HG03439 (cell line): ENCODE measurements at regions not wholly inside any gene's neighbourhood (a gene's known extent, or its start where the extent isn't known, plus 50 kb on each side); places are given as distances from the start of the nearest gene placed in this dataset.
"Not testable (repeated sequence)": the region's sequence is repeated elsewhere in the genome, so short reads cannot be mapped to it uniquely, and the experiment has no call there.

ENCODE experiments used
- ATAC-seq: cut with Tn5 transposase; IDR thresholded peaks from one replicate; pipeline ENCODE4 v1.9.1; 2021; ENCODE audit warnings: mild to moderate bottlenecking, moderate library complexity; ENCODE audit not compliant: unreplicated experiment

DNA sequence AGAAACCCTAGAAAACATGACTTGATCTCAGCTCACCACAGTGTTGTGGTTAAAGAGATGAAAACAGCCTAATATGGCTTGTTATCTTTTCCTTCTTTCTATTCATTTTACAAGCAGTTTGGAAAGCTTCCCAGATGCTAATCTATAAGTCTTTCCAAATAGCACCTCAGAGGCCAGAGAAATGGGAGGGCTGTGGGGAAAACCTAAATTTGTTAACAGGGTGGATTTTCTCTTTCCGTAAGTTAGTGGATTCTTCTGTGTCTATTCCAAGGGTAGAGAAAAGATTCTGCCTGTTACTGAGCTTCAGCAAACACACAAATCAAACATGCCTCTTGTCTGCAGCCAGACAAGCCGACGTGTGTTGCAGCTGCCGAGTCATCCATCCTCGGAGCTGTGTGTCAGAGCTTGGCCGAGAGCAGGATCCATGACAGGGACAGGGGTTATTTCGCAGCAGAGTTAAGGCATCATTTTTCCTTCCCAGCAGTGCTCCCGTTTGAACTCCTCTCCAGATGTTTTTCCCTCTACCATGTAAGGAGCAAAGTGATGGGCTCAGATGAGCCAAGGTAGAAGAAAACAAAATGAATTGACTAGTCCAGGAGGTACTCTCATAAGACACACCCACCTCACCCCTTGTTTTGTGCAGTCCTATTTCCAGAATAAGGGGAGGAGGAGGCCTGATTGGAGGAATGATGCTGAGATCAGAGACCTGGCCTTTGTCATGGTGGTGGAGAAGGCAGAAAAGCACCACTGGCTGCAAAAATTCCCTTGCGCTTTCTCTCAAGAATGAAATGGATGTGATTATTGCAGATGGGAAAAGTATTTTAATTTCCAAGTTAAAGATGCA, 560.0 kb downstream of the C6orf118 start:
- ATAC-seq: no peak

GRCh38 chr6:164744301-164744700, 565.1 kb downstream of the C6orf118 start:
- ATAC-seq: no peak

- ATAC-seq: no peak
These were observed 567.4 kb downstream of the C6orf118 start for GRCh38 chr6:164741938-164742451.

GRCh38 chr6:164736090-164736489, 573.3 kb downstream of the C6orf118 start:
- not testable (repeated sequence) for ATAC-seq

DNA sequence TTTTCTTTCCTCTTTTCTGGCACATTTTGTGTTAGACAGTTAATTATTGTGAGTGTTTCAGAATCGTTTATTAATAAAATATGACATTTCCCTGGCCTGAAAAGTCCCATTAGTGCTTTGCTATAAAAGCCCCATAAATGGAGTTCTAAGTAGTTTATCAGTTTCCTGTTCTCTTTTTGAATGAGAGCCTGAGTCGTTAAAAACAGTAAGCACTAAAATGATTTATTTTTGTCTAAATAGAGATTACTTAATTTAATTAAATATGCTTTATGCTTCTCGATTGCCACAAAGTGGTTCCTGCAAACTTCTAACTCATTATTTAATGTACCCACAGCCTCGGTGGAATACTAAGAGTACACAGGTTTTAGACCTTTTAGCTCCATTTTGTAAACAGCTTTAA, 577.9 kb downstream of the C6orf118 start:
- ATAC-seq: no peak

DNA sequence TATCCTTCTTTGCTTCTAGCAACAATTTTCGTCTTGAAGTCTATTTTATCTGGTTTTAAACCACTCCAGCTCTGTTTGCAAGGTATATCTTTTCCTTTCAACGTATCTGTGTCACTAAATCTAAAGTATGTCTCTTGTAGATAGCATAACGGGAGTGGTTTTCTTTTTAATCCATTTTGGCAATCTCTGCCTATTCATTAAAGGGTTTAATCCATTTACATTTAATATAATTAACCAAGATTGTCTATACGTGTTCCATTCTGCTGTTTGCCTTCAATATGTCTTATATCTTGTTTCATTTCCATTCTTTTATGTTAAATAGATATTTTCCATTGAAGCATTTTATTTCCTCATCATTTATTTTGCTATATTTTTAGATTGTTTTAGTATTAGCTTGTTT, 587.9 kb downstream of the C6orf118 start:
- ATAC-seq: no peak

GRCh38 chr6:164700497-164700896, 608.9 kb downstream of the C6orf118 start:
- no peak for ATAC-seq

DNA sequence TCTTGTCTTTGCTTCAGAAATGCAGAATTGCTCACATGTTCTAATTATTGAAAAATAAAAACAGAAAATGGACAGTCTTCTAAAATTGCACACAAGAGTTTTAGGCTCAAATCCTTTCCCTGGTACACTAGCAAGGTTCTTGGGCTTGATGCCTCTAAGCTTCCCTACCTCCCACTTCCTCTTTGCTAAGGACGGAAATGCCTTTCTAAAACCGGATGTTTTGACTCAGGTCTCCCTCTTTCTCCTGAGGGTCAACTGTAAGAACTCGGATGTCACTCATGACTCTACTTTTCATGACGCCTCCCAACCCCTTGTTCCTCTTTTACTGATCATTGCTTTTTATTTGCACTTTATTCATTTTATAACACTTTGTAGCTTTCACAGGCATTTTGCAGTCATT, 613.5 kb downstream of the C6orf118 start:
- ATAC-seq: no peak

- no peak for ATAC-seq
These were observed 615.0 kb downstream of the C6orf118 start for GRCh38 chr6:164694386-164694785.

GRCh38 chr6:164693944-164694343, 615.5 kb downstream of the C6orf118 start:
- ATAC-seq: no peak

GRCh38 chr6:164692772-164693510, 616.5 kb downstream of the C6orf118 start:
- no peak for ATAC-seq

- no peak for ATAC-seq
These were observed 618.5 kb downstream of the C6orf118 start for GRCh38 chr6:164690702-164691500.

DNA sequence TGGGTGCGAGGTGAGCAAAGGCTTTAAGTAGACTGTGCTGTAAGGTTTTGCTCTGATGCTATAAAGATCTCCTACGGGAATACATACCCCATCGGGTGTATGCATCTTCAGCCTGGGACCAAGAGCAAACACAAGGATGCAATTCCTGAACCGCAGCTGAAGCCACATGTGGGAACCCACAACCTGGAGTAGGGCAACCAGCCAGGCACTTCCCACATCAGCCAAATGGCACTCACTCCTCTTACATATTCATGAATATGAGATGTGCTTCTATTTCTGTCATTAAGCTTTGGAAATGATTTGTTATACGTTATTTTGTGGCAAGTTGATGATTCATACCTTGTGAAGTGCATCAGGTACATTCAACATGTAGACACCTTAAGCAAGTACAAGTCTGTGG, 619.2 kb downstream of the C6orf118 start:
- ATAC-seq: no peak

DNA sequence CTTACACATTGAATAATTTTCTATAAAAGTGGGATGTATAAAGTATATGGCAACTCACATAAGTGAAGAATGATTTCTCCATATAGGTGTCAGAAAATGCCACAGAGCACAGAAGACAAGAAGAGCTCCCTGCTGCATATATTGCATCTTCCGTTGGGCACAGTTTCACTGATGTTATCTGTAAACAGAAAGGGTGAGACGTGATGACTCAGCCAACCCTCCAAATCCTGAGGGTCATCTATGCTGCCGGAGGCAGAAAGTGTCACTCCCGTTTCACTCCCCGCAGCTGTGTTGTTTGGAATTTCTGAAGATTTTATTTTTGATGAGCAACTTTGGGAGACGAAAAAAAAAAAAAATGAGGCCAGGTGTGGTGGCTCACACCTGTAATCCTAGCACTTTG, 644.1 kb downstream of the C6orf118 start:
- no peak for ATAC-seq

- ATAC-seq: no peak
These were observed 645.8 kb downstream of the C6orf118 start for GRCh38 chr6:164663634-164664033.

DNA sequence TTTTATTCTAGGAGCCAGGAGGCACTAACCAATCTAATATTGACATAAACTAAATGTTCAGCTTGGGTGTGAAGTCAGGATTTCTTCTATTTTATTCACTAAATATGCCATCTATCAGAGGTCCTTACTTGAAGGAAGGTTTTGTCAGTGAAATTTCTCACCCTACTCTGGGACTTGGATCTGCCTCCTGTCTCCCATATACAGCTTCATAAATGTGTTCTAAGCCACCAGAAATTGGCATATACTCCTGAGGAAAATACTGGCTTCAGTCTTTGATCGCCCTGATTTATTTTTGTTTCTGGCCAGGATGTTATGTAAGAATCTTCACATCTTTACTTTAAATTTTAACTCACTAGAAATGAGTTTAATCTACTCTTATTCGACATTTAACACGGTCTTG, 647.7 kb downstream of the C6orf118 start:
- no peak for ATAC-seq

GRCh38 chr6:164660781-164661180, 648.6 kb downstream of the C6orf118 start:
- ATAC-seq: no peak

- ATAC-seq: no peak
These were observed 668.4 kb downstream of the C6orf118 start for GRCh38 chr6:164640956-164641355.

GRCh38 chr6:164628302-164628931, 681.0 kb downstream of the C6orf118 start:
- ATAC-seq: no peak

DNA sequence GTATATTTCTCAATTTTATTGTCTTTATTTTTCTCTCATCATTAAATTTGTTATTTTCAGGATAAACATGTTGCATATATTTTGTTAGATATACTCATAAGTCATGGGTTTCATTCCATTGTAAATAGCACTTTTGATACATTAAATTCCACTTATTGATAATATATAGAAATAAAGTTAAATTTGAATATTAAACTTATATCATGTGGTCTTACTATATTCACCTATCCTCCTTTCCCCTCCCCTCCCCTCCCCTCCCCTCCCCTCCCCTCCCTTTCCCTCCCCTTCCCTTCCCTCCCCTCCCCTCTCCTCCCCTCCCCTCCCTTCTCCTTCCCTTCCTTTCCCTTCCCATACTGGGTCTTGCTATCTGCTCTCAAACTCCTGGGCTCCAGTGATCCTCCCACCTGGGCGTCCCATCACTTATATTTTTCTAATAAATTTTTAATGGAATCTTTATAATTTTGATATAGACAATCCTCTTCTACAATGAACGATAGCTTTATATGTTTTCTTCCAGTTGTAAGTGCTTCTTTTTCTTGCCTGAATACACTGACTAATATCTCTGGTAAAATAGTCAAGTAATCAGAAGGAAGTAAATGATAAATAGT, 692.4 kb downstream of the C6orf118 start:
- no peak for ATAC-seq
